ENCODE measurements at regions not wholly inside any gene's neighbourhood (a gene's known extent, or its start where the extent isn't known, plus 50 kb on each side); places are given as distances from the start of the nearest gene placed in this dataset.

GRCh38 chr16:62288990-62289629 is 252.9 kb upstream of the CDH8 start:
- no peak for TF ChIP-seq KLF5 (IDR thresholded peaks at IDR 0.05; ENCODE audit: partially characterized antibody)
- TF ChIP-seq NFXL1 (IDR thresholded peaks at IDR 0.05; ENCODE audit: borderline replicate concordance), result no peak
- no peak for TF ChIP-seq POLR2AphosphoS2 (IDR thresholded peaks at IDR 0.05; ENCODE audit: low read depth, low read length)
- TF ChIP-seq, protein P1, sequence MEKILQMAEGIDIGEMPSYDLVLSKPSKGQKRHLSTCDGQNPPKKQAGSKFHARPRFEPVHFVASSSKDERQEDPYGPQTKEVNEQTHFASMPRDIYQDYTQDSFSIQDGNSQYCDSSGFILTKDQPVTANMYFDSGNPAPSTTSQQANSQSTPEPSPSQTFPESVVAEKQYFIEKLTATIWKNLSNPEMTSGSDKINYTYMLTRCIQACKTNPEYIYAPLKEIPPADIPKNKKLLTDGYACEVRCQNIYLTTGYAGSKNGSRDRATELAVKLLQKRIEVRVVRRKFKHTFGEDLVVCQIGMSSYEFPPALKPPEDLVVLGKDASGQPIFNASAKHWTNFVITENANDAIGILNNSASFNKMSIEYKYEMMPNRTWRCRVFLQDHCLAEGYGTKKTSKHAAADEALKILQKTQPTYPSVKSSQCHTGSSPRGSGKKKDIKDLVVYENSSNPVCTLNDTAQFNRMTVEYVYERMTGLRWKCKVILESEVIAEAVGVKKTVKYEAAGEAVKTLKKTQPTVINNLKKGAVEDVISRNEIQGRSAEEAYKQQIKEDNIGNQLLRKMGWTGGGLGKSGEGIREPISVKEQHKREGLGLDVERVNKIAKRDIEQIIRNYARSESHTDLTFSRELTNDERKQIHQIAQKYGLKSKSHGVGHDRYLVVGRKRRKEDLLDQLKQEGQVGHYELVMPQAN (conservative IDR thresholded peaks at IDR 0.05), result no peak
- TF ChIP-seq, protein P2, sequence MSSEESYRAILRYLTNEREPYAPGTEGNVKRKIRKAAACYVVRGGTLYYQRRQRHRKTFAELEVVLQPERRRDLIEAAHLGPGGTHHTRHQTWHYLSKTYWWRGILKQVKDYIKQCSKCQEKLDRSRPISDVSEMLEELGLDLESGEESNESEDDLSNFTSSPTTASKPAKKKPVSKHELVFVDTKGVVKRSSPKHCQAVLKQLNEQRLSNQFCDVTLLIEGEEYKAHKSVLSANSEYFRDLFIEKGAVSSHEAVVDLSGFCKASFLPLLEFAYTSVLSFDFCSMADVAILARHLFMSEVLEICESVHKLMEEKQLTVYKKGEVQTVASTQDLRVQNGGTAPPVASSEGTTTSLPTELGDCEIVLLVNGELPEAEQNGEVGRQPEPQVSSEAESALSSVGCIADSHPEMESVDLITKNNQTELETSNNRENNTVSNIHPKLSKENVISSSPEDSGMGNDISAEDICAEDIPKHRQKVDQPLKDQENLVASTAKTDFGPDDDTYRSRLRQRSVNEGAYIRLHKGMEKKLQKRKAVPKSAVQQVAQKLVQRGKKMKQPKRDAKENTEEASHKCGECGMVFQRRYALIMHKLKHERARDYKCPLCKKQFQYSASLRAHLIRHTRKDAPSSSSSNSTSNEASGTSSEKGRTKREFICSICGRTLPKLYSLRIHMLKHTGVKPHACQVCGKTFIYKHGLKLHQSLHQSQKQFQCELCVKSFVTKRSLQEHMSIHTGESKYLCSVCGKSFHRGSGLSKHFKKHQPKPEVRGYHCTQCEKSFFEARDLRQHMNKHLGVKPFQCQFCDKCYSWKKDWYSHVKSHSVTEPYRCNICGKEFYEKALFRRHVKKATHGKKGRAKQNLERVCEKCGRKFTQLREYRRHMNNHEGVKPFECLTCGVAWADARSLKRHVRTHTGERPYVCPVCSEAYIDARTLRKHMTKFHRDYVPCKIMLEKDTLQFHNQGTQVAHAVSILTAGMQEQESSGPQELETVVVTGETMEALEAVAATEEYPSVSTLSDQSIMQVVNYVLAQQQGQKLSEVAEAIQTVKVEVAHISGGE (CRISPR knock-in tag; IDR thresholded peaks at IDR 0.05), result no peak
- Histone ChIP-seq H3K27ac (ENCODE audit: control insufficient read depth, insufficient read depth) (no peak overlapping the region), H4K20me1 (ENCODE audit: control insufficient read depth, insufficient read depth) (no peaks in the 10 kb centered on the region), H3K9me3 (replicated peaks; ENCODE audit: control insufficient read depth, insufficient read depth, low read length) (no peaks in the 10 kb centered on the region), H3K4me1 (ENCODE audit: control insufficient read depth, insufficient read depth, low read length) (no peaks in the 10 kb centered on the region), H3K4me3 (no peak overlapping the region), H3K36me3 (ENCODE audit: control insufficient read depth in 2 of 2, insufficient read depth in 2 of 2, low read length in 1 of 2) (no peaks in the 10 kb centered on the region), H3K27me3 (replicated peaks in 1 of 2; ENCODE audit: control insufficient read depth in 2 of 2, insufficient read depth in 2 of 2, low read length in 1 of 2) (no peaks in the 10 kb centered on the region), H3K9ac (ENCODE audit: control insufficient read depth, insufficient read depth, low read length) (no peak overlapping the region), H3K4me2 (ENCODE audit: control insufficient read depth, insufficient read depth) (no peak overlapping the region), H2AFZ (ENCODE audit: control insufficient read depth, low read depth, low read length) (no peak overlapping the region), H3K79me2 (ENCODE audit: control insufficient read depth, insufficient read depth, low read length) (no peaks in the 10 kb centered on the region)
- ATAC-seq (no peak), FAIRE-seq (no peak), DNase-seq (ENCODE audit: low read depth, low spot score) (no peak)
- intact Hi-C loops (cut with micrococcal nuclease; ENCODE audit: unreplicated experiment) (no loop called here), in situ Hi-C loops (cut with MboI) (no loop called here)
- CTCF ChIA-PET, result no interaction called here
- RAD21 ChIA-PET (ENCODE audit: unreplicated experiment), result no interaction called here
- BruUV-seq (replicated peaks), result no TSS peak
- 6% methylated on average over 2 of the region's 2 CpGs for WGBS (ENCODE audit: insufficient coverage, insufficient replicate concordance, low lambda C conversion rate, missing lambda C conversion rate)
- POLR2A ChIA-PET, result no interaction called here
- SMC1A ChIA-PET (ENCODE audit: uncharacterized antibody, unreplicated experiment), result interaction anchor here (0.6 kb wide), 1 partner anchor 304 kb away, joined by 3 read pairs; no protein-coding TSS in a partner anchor
